PC-9 (cell line): ENCODE measurements at regions not wholly inside any gene's neighbourhood (a gene's known extent, or its start where the extent isn't known, plus 50 kb on each side); places are given as distances from the start of the nearest gene placed in this dataset.

Experiments used
- EZH2 ChIP-seq: fragments of 200-600 bp; sonication (generic); IDR thresholded peaks from 2 replicates; pipeline ENCODE4 v1.8.0; 2017; ENCODE audit warnings: antibody characterized with exemption, low read depth
- TF ChIP-seq, protein P1 (sequence below): fragments of 200-600 bp; sonication (generic); conservative IDR thresholded peaks from 2 replicates; pipeline ENCODE4 v1.6.1; 2017; ENCODE audit warnings: mixed run types, antibody characterized with exemption, mild to moderate bottlenecking, moderate library complexity

- TF ChIP-seq, protein P1, sequence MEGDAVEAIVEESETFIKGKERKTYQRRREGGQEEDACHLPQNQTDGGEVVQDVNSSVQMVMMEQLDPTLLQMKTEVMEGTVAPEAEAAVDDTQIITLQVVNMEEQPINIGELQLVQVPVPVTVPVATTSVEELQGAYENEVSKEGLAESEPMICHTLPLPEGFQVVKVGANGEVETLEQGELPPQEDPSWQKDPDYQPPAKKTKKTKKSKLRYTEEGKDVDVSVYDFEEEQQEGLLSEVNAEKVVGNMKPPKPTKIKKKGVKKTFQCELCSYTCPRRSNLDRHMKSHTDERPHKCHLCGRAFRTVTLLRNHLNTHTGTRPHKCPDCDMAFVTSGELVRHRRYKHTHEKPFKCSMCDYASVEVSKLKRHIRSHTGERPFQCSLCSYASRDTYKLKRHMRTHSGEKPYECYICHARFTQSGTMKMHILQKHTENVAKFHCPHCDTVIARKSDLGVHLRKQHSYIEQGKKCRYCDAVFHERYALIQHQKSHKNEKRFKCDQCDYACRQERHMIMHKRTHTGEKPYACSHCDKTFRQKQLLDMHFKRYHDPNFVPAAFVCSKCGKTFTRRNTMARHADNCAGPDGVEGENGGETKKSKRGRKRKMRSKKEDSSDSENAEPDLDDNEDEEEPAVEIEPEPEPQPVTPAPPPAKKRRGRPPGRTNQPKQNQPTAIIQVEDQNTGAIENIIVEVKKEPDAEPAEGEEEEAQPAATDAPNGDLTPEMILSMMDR, result no peak
- TF ChIP-seq EZH2, result no peak
These were observed 172.6 kb downstream of the FHIP1A start for GRCh38 chr4:151581570-151581969.
